HG02970 (cell line): ENCODE measurements at regions not wholly inside any gene's neighbourhood (a gene's known extent, or its start where the extent isn't known, plus 50 kb on each side); places are given as distances from the start of the nearest gene placed in this dataset.
"Not testable (repeated sequence)": the region's sequence is repeated elsewhere in the genome, so short reads cannot be mapped to it uniquely, and the experiment has no call there.

ENCODE experiments used
- ATAC-seq: cut with Tn5 transposase; IDR thresholded peaks from one replicate; pipeline ENCODE4 v1.9.1; 2021; ENCODE audit warnings: mild to moderate bottlenecking, moderate library complexity, moderate number of reproducible peaks; ENCODE audit not compliant: unreplicated experiment, low FRiP score

DNA sequence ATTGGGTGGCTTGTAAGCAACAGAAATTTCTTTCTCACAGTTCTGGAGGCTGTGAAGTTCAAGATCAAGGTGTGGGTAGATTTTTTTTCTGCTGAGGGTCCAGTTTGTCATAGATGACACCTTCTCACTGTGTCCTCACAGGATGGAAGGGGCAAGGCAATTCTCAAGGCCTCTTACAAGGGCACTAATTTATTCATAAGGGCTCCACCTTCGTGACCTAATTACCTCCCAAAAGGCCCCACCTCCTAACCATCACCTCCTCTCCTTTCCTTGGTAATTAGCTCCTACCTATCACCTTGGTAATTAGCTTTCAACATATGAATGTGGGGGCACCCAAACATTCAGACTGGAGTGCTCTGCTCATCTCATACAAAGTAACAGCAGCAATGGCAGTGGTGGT, 92.3 kb upstream of the CD44 start:
- ATAC-seq: no peak

GRCh38 chr11:35047179-35047578, 91.8 kb upstream of the CD44 start:
- ATAC-seq: no peak

- no peak for ATAC-seq
Measured at GRCh38 chr11:35047769-35048168, 91.2 kb upstream of the CD44 start.

DNA sequence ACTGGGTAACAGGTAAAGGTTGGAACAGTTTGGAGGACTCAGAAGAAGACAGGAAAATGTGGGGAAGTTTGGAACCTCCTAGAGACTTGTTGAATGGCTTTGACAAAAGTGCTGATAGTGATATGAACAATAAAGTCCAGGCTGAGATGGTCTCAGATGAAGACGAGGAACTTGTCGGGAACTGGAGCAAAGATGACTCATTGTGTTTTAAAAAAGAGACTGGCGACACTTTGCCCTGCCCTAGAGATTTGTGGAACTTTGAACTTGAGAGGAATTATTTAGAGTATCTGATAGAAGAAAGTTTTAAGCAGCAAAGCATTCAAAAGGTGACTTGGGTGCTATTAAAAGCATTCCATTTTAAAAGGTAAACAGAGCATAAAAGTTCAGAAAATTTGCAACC, 90.6 kb upstream of the CD44 start:
- not testable (repeated sequence) for ATAC-seq

- no peak for ATAC-seq
Measured at GRCh38 chr11:35049859-35050531, 89.0 kb upstream of the CD44 start.

DNA sequence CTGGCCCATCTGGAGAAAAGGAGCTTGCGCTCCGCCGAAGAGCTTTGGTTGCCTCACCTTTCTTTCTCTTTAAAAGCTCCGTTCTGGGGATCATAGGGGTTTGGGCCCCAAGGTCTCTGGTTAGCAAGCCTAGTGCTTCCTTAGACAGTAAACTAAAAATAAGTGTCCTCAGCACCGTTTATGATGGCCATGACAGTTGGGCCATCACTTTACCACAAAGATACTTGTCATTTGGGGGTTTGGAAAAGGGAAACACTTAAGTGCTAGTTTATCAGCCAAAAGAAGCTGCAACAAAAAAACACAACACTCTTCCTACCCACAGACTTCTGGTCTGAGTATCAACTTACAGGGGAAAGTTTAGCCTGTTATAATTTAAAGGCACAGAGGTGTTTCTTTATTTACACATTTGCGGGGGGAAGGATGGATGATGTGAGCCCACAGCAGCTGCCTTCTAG, 88.4 kb upstream of the CD44 start:
- ATAC-seq: no peak

DNA sequence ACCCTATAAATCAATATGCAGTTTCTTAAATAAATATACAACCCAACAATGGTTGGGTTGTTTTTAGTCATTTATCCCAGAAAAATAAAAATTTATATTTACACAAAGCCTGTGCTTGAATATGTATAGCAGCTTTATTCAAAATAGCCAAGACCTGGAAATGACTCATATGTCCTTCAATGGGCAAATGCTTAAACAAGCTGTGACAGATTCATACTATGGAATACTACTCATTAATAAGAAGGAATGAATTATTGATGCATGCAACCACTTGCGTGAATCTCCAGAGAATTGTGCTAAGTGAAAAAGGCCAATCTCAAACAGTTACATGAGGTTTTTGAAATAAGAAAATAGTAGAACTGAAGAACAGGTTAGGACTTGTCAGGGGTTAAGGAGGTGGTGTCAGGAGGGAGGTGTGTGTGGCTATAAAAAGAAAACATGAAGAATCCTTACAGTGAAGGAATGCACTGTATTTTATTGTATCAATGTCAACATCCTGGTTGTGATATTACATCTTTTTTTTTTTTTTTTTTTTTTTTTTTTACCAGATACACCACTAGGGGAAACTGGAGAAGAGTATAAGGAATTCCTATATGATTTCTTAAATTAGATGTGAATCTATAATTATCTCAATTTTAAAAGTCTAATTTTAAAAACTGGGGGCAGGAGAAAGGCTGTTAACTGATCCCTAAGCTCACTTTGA, 82.4 kb upstream of the CD44 start:
- no peak for ATAC-seq

DNA sequence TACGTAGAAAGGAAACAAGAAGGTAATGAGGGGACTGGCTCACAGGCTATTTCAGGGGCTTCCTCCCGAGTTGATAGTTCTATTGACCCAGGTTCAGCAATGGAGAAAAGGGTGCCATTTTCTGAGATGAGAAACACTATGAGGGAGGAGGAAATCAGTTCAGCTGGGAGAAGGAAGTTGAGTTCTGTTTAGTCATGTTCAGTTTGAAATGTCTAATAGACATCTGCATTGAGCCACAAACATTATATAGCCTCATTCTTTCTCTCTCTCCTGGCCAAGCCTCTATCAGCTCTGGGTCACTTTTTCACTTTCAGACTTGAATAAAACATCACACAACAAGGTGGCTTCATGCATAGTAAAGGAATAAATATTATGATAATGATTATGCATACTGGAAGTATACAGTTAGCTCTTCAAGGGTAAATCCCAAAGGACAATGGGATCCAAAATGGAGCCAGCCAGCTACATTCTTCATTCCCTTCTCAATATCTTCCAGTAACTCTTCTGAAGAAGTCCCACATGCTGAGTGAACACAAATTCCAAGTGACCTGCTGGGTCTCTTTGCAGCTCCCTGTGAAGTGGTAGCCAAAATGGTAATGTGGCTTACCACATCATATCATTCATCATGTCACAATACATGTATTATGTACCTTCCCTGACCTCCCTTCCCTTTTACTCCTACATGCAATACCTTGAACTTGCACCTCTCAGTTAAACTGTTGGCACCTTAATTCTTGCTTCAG, 80.9 kb upstream of the CD44 start:
- no peak for ATAC-seq

DNA sequence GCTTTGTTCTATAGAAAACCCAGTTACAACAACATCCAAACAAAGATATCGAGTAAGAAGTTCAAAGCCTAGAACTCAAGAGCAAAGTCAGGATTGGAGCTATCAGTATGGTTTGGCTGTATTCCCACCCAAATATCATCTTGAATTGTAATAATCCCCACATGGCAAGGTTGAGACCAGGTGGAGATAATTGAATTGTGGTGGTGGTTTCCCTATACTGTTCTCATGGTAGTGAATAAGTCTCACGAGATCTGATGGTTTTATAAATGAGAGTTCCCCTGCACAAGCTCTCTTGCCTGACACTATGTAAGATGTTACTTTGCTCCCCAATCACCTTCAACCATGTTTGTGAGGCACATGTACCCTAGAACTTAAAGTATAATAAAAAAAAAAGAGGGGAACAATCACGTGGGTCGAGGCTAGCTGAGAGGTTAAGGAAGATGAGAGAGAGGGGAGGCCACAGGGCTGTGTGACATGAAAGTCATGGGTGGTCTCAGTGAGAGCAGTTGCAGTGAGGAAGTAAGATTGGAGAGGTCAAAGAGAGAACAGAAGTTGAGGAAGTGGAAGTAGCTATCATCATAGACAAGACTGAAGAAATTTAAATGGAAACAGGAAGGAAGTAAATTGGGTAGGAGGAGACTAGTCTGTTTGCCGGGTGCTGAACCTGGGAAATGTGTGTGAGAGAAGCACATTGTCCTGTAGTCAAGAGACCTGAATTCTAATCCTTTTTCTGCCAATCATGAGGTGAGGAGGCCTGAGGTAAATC, 80.1 kb upstream of the CD44 start:
- no peak for ATAC-seq

DNA sequence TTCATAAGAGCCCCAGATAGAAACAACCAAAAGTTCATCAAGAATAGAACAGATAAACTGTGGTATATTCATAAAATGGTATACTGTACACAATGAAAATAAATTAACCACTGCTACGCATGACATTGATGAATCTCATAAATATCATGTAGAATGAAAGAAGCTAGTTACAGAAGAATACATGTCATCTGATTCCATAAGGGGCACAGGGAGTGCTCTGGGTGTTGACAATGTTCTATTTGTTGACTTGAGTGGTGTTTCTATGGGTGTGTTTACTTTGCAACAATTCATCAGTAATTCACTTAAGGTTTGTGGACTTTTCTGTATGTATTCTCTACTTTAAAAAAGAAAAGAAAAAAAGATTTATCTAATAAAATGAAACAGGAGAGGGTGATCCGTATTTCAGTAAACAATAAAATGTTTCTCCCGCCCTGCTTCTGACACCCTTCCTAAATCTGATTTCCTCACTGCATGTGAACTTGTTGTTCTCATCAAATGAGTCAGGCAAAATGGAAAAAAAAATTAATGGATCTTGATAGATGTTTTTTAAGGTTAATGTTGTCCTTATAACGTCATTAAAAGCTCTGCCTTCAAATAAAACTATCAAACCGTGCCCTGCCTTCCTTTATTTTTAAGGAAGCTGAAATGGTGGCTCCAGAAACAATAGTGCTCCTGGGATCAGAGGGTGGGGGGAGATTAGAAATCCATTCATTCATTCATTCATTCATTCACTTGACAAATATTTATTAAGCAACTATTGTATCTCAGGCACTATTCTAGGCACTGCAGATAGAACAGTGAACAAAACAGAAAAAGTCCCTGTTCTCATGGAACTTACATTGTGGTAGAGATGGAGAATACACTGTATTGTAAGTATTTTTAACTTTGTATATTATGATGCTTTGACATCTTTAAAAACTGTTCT, 77.2 kb upstream of the CD44 start:
- no peak for ATAC-seq

DNA sequence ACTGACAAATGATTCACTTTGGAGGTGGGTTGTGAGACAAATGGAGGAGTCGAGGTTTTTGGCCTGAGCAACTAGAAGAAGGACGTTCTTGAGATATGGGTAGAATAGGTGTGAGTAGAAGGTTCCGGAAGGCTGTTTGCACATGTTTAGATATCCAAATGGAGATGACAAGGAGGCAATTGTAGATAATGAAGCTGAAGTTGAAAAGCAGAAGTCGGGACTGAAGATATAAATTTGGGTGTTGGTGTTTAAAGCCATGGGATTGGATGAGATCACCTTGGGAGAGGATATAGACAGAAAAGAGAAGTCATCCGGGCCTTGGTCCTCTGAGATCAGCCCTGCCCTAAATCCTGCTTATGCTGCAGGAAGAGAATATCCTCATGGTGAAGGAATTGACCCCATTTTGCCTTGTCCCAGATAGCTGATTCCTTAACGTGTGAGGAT, 75.5 kb upstream of the CD44 start:
- ATAC-seq: no peak

GRCh38 chr11:35064114-35064800, 74.7 kb upstream of the CD44 start:
- ATAC-seq: no peak

DNA sequence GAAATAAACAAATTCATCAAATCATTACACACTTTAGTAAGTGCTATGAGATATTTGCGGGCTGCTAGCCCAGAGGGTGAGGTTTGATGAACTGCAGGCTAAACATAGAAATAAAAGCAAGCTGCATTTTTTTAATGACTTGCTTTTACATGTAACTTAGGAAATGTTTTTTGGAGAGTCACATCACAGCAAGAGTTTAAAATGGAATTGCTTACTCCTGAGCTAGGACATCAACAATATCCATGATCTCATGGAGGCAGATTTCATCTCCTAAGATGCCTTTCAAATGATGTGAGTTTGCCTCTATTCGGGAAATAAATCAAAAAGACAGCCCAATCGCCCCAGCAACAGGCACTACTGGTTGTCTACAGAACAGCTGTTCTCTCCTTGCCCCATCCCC, 73.4 kb upstream of the CD44 start:
- no peak for ATAC-seq

GRCh38 chr11:35066030-35066429, 72.9 kb upstream of the CD44 start:
- no peak for ATAC-seq

DNA sequence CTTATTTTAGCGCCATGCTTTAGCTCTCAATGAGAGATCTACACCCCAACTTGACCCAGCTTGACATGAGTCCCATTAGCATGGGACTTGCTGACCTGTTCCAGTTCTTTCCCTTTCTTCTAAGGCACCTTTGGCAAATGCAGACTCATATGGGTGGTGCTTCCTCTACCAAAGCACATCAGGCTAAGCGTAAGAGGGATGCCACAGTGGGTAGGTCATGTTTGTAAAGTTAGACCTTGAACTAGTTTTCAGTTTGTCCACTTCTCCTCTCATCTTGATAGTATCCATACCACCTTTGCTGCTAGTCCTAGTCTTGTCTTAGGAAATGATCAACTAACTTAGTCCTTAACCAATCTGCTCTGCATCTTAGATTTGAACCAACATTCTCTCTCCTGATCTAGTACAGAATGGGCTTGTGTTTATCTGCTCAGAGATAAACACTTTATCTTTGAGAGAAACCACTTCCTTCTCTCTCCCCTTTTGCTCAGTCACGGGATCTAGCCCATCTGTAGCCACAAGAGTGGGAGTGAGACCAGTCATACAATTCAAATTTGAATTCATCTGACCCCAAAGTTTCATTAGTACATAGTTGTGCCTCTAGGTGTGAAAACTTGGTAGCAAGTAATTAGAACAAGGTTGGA, 72.1 kb upstream of the CD44 start:
- no peak for ATAC-seq

- no peak for ATAC-seq
Measured at GRCh38 chr11:35071722-35072121, 67.2 kb upstream of the CD44 start.

GRCh38 chr11:35073691-35074419, 65.1 kb upstream of the CD44 start:
- no peak for ATAC-seq
